ENCODE measurements at regions not wholly inside any gene's neighbourhood (a gene's known extent, or its start where the extent isn't known, plus 50 kb on each side); places are given as distances from the start of the nearest gene placed in this dataset.
"Not testable (repeated sequence)": the region's sequence is repeated elsewhere in the genome, so short reads cannot be mapped to it uniquely, and the experiment has no call there.

DNA sequence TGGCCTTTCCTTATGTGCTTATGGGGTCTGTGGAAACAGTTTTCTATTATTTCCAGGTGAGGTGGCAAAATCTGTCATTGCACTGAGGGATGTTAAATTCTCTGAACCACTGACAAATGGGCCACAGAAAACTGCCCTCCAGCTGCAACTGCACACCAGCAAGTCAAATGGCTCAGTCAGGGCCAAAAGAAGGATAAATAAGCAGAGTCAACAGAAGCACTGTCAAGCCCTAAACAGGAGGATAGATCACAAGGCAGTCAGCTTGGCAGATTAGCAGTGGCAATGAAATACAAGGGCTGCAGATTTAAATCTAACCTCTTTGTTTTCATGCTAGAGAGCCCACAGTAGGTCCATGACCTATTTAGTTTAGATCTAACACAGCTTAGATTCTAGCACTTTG is 435.6 kb downstream of the ETS1 start:
- TF ChIP-seq, protein P1, sequence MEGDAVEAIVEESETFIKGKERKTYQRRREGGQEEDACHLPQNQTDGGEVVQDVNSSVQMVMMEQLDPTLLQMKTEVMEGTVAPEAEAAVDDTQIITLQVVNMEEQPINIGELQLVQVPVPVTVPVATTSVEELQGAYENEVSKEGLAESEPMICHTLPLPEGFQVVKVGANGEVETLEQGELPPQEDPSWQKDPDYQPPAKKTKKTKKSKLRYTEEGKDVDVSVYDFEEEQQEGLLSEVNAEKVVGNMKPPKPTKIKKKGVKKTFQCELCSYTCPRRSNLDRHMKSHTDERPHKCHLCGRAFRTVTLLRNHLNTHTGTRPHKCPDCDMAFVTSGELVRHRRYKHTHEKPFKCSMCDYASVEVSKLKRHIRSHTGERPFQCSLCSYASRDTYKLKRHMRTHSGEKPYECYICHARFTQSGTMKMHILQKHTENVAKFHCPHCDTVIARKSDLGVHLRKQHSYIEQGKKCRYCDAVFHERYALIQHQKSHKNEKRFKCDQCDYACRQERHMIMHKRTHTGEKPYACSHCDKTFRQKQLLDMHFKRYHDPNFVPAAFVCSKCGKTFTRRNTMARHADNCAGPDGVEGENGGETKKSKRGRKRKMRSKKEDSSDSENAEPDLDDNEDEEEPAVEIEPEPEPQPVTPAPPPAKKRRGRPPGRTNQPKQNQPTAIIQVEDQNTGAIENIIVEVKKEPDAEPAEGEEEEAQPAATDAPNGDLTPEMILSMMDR (IDR thresholded peaks at IDR 0.05): no peak

DNA sequence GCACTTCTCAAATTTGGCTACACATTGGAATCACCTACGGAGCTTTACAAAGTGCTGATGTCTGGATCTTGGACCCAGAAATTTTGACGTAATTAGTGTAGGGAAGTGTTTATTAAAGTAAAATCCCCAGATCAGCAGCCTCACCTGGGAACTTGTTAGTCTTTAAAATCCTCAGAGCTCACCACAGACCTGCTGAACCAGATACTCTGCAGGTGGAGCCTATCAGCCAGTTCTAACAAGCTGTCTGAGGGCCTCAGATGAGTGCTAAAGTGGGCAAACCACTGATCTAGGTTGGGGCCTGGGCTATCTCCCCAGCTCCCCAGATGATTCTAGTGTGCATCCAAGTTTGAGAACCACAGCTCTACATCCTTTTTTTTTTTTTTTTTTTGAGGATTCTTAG is 436.0 kb downstream of the ETS1 start:
- TF ChIP-seq, protein P1 (IDR thresholded peaks at IDR 0.05): no peak
- no peak overlapping the region for H3K4me3 ChIP-seq
- H3K27me3 ChIP-seq: no peaks in the 10 kb centered on the region
- no peaks in the 10 kb centered on the region for H3K4me1 ChIP-seq
- no peak for DNase-seq
- H3K9me3 ChIP-seq: no peaks in the 10 kb centered on the region
- no peak overlapping the region for H3K27ac ChIP-seq
- no peaks in the 10 kb centered on the region for H3K36me3 ChIP-seq
- intact Hi-C loops (cut with DNase I; ENCODE audit: low total_unique reads): no loop called here

More for the DNA sequence above, 435.6 kb downstream of the ETS1 start:
- no peak for DNase-seq
- H3K4me1 ChIP-seq: no peaks in the 10 kb centered on the region
- H3K36me3 ChIP-seq: no peaks in the 10 kb centered on the region
- no peak overlapping the region for H3K4me3 ChIP-seq
- intact Hi-C loops (cut with DNase I; ENCODE audit: low total_unique reads): no loop called here
- no peak overlapping the region for H3K27ac ChIP-seq
- H3K27me3 ChIP-seq: no peaks in the 10 kb centered on the region
- no peaks in the 10 kb centered on the region for H3K9me3 ChIP-seq

DNA sequence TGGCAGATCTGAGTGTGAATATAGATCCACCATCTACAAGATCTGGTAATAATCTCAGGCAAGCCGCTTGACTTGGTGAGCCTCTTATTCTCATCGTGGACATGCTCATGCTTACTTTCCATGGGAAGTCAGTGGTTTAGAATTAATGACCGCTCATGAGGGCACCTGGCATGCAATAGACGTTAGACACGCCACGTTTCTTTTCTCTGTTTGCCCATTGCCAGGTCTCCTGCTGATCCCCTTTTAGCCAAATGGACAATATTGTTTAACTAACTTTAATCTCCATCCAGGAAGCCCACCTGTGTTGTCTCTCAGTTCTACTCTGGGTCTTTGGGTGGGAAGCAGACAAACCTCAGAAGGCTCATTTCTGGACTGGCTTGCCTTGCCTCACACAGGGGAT is 439.1 kb downstream of the ETS1 start:
- DNase-seq: no peak

DNA sequence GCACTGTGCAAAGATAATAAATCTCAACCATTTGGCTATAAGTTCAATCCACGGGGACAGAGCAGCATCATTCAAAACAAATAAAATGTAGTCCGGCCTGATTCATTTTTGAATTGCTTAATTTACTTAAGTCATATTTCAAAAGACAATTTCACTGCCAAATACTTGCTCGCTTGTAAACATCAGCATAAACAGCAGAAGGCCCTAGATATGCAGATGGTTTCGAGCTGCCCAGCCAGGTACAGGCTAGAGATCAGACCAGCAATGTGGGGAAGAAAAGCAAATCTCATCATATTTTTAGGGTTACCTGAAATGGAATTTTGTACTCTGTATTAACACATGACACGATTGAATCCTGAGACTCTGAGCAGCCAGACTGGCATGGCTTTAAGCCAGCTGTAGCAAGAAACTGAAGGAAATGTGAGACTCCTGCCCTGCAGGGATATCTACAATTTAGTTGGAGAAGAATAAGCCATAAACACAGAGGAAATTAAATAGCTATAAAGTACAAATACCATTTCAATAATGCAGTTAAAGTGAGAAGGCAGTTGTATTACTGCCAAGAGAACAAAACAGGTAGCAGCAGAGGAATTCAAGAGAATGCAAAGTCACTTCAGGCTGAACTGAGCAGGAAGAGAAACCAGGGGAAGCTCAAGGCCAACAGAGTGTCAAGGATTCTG is 440.3 kb downstream of the ETS1 start:
- DNase-seq: no peak
- Histone ChIP-seq H3K27me3 (no peaks in the 10 kb centered on the region), H3K36me3 (no peaks in the 10 kb centered on the region), H3K4me3 (no peak overlapping the region), H3K4me1 (no peaks in the 10 kb centered on the region), H3K9me3 (no peaks in the 10 kb centered on the region), H3K27ac (no peak overlapping the region)
- TF ChIP-seq, protein P1 (IDR thresholded peaks at IDR 0.05): no peak
- intact Hi-C loops (cut with DNase I; ENCODE audit: low total_unique reads): no loop called here

More for the DNA sequence above, 439.1 kb downstream of the ETS1 start:
- no peaks in the 10 kb centered on the region for H3K9me3 ChIP-seq
- intact Hi-C loops (cut with DNase I; ENCODE audit: low total_unique reads): no loop called here
- H3K4me1 ChIP-seq: no peaks in the 10 kb centered on the region
- H3K27me3 ChIP-seq: no peaks in the 10 kb centered on the region
- no peak overlapping the region for H3K4me3 ChIP-seq
- no peaks in the 10 kb centered on the region for H3K36me3 ChIP-seq
- no peak overlapping the region for H3K27ac ChIP-seq
- TF ChIP-seq, protein P1 (IDR thresholded peaks at IDR 0.05): no peak

DNA sequence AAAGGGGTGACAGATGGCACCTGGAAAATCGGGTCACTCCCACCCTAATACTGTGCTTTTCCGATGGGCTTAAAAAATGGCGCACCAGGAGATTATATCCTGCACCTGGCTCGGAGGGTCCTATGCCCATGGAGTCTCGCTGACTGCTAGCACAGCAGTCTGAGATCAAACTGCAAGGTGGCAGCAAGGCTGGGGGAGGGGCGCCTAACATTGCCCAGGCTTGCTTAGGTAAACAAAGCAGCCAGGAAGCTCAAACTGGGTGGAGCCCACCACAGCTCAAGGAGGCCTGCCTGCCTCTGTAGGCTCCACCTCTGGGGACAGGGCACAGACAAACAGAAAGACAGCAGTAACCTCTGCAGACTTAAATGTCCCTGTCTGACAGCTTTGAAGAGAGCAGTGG is 447.1 kb downstream of the ETS1 start:
- intact Hi-C loops (cut with DNase I; ENCODE audit: low total_unique reads); H3K4me3 ChIP-seq; H3K27ac ChIP-seq; H3K9me3 ChIP-seq; H3K27me3 ChIP-seq; H3K4me1 ChIP-seq; H3K36me3 ChIP-seq; DNase-seq: not testable (repeated sequence)

DNA sequence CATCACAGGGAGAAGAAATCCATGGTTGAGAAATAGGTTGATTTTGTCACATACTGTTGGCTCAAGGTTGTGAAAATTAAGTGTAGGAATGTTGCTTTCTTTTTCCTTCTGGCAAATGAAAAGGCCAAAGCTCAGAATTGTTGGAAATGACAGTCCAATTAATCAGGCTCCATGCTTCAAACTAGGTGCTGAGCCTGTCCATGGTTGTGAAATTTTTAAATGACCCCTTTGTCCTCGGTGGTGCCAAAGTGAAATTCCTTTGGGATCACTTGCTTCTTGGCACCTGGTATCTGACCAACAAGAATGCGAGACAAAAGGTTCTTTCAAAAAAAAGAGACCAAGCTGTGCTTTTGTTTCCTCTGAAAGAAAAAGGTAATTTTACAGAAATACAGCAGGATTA is 451.9 kb downstream of the ETS1 start:
- no peak for DNase-seq
- Histone ChIP-seq H3K27me3 (no peaks in the 10 kb centered on the region), H3K36me3 (no peaks in the 10 kb centered on the region), H3K4me1 (peaks cover 0 to 10% (median 4%) of the 10 kb centered on the region in 4 donors), H3K4me3 (no peak overlapping the region), H3K9me3 (no peaks in the 10 kb centered on the region), H3K27ac (no peak overlapping the region)
- intact Hi-C loops (cut with DNase I; ENCODE audit: low total_unique reads): no loop called here
- TF ChIP-seq, protein P1 (IDR thresholded peaks at IDR 0.05): no peak

All from tibial artery (tissue), 4 donors.